BE2C (cell line): ENCODE measurements at regions not wholly inside any gene's neighbourhood (a gene's known extent, or its start where the extent isn't known, plus 50 kb on each side); places are given as distances from the start of the nearest gene placed in this dataset.
A peak's percentile ranks its signal among the peaks of the same experiment; 100 is the strongest.

Experiments
- DNase-seq: peaks from one replicate; pipeline ENCODE4 v3.0.0-alpha.2; 2020
- H3K27me3 ChIP-seq: fragments of 250-450 bp; sonication (Bioruptor Pico); 2 replicates; pipeline ENCODE4 v1.5.1; 2020; ENCODE audit warnings: mild to moderate bottlenecking
- H3K36me3 ChIP-seq: fragments of 250-450 bp; sonication (Bioruptor Pico); 2 replicates; pipeline ENCODE4 v1.5.1; 2020; ENCODE audit warnings: mild to moderate bottlenecking
- H3K4me1 ChIP-seq: fragments of 250-450 bp; sonication (Bioruptor Pico); 2 replicates; pipeline ENCODE4 v1.5.1; 2020
- H3K4me3 ChIP-seq: 2 replicates; pipeline ENCODE4 v1.5.1; 2011; ENCODE audit warnings: low read depth, low read length
- H3K9me3 ChIP-seq: fragments of 250-450 bp; sonication (Bioruptor Pico); 2 replicates; pipeline ENCODE4 v1.5.1; 2020
- CTCF ChIP-seq: IDR thresholded peaks from 2 replicates; pipeline ENCODE4 v1.5.1; 2012; ENCODE audit warnings: mild to moderate bottlenecking, low read depth, low read length

GRCh38 chr18:43789234-43790000, 512.1 kb upstream of the SYT4 start:
- DNase-seq = peak; percentile 10
- peak; percentile 46 for TF ChIP-seq CTCF
- no peaks in the 10 kb centered on the region for H3K36me3 ChIP-seq
- no peak overlapping the region for H3K4me3 ChIP-seq
- H3K27me3 ChIP-seq = no peaks in the 10 kb centered on the region
- H3K4me1 ChIP-seq = 0 out of 2 replicates have a peak, but pooled peaks cover 3% of the 10 kb centered on the region
- H3K9me3 ChIP-seq = no peaks in the 10 kb centered on the region

- DNase-seq = no peak
- no peak for TF ChIP-seq CTCF
- Histone ChIP-seq H3K4me3 (no peak overlapping the region), H3K9me3 (no peaks in the 10 kb centered on the region), H3K36me3 (no peaks in the 10 kb centered on the region), H3K4me1 (0 out of 2 replicates have a peak, but pooled peaks cover 3% of the 10 kb centered on the region), H3K27me3 (no peaks in the 10 kb centered on the region)
Observed at GRCh38 chr18:43793910-43794309, 516.6 kb upstream of the SYT4 start.

GRCh38 chr18:43794363-43794762, 517.1 kb upstream of the SYT4 start:
- H3K9me3 ChIP-seq = no peaks in the 10 kb centered on the region
- H3K4me3 ChIP-seq = no peak overlapping the region
- H3K27me3 ChIP-seq = no peaks in the 10 kb centered on the region
- 0 out of 2 replicates have a peak, but pooled peaks cover 3% of the 10 kb centered on the region for H3K4me1 ChIP-seq
- no peak for TF ChIP-seq CTCF
- DNase-seq = no peak
- no peaks in the 10 kb centered on the region for H3K36me3 ChIP-seq

GRCh38 chr18:43797347-43797746, 520.1 kb upstream of the SYT4 start:
- Histone ChIP-seq H3K27me3 (no peaks in the 10 kb centered on the region), H3K4me3 (no peak overlapping the region), H3K4me1 (no peaks in the 10 kb centered on the region), H3K9me3 (no peaks in the 10 kb centered on the region), H3K36me3 (no peaks in the 10 kb centered on the region)
- TF ChIP-seq CTCF = no peak
- no peak for DNase-seq

- Histone ChIP-seq H3K4me1 (no peaks in the 10 kb centered on the region), H3K36me3 (no peaks in the 10 kb centered on the region), H3K4me3 (no peak overlapping the region), H3K27me3 (no peaks in the 10 kb centered on the region), H3K9me3 (no peaks in the 10 kb centered on the region)
- no peak for TF ChIP-seq CTCF
- no peak for DNase-seq
Observed at GRCh38 chr18:43800584-43800983, 523.3 kb upstream of the SYT4 start.

GRCh38 chr18:43805646-43806194, 528.4 kb upstream of the SYT4 start:
- no peaks in the 10 kb centered on the region for H3K9me3 ChIP-seq
- no peaks in the 10 kb centered on the region for H3K4me1 ChIP-seq
- no peak for DNase-seq
- no peak overlapping the region for H3K4me3 ChIP-seq
- no peak for TF ChIP-seq CTCF
- no peaks in the 10 kb centered on the region for H3K27me3 ChIP-seq
- no peaks in the 10 kb centered on the region for H3K36me3 ChIP-seq
